NB4 (cell line): ENCODE measurements at regions not wholly inside any gene's neighbourhood (a gene's known extent, or its start where the extent isn't known, plus 50 kb on each side); places are given as distances from the start of the nearest gene placed in this dataset.

ENCODE experiments used
- DNase-seq: peaks from one replicate; pipeline ENCODE4 v3.0.0; 2010; ENCODE audit warnings: low read depth
- H3K4me3 ChIP-seq: one replicate; pipeline ENCODE4 v1.5.1; 2011; ENCODE audit warnings: mild to moderate bottlenecking, low read depth, low read length, moderate library complexity
- CTCF ChIP-seq: IDR thresholded peaks from one replicate; pipeline ENCODE4 v1.5.1; 2012; ENCODE audit warnings: low read depth, low read length
- MAX ChIP-seq: IDR thresholded peaks from 2 replicates; pipeline ENCODE4 v1.6.1; 2011; ENCODE audit warnings: low read depth, low read length
- MYC ChIP-seq: IDR thresholded peaks from 2 replicates; pipeline ENCODE4 v1.6.1; 2011; ENCODE audit warnings: low read depth, low read length
- POLR2A ChIP-seq: IDR thresholded peaks from 2 replicates; pipeline ENCODE4 v1.6.1; 2011; ENCODE audit warnings: mild to moderate bottlenecking; ENCODE audit not compliant: insufficient read length; ENCODE audit errors: extremely low read depth

GRCh38 chr3:59392116-59392515 lies 342.3 kb upstream of the CFAP20DC start:
- TF ChIP-seq CTCF, result no peak
- TF ChIP-seq POLR2A, result no peak
- TF ChIP-seq MAX, result no peak
- TF ChIP-seq MYC, result no peak
- H3K4me3 ChIP-seq, result no peak overlapping the region
- DNase-seq, result no peak

DNA sequence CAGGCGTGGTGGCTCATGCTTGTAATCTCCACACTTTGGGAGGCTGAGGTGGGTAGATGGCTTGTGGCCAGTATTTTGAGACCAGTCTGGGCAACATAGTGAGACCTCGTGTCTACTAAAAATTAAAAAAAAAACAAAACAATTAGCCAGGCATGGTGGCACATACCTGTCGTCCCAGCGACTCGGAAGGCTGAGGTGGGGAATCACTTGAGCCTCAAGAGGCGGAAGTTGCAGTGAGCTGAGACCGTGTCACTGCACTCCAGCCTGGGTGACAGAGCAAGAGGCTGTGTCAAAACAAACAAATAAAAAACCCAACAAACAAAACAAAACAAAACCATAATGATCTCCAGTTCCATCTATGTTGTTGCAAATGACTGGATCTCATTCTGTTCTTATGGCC lies 341.3 kb upstream of the CFAP20DC start:
- no peak overlapping the region for H3K4me3 ChIP-seq
- DNase-seq, result no peak
- TF ChIP-seq POLR2A (no peak), MYC (no peak), MAX (no peak), CTCF (no peak)

GRCh38 chr3:59388555-59389270 lies 338.9 kb upstream of the CFAP20DC start:
- peak; percentile 1 for DNase-seq
- H3K4me3 ChIP-seq, result no peak overlapping the region
- no peak for TF ChIP-seq MYC
- TF ChIP-seq POLR2A, result no peak
- no peak for TF ChIP-seq MAX
- no peak for TF ChIP-seq CTCF

- no peak for TF ChIP-seq CTCF
- no peak for TF ChIP-seq MYC
- TF ChIP-seq POLR2A, result no peak
- no peak for TF ChIP-seq MAX
- DNase-seq, result peak; percentile 13
- H3K4me3 ChIP-seq, result no peak overlapping the region
These were observed 336.3 kb upstream of the CFAP20DC start for GRCh38 chr3:59386165-59386564.

DNA sequence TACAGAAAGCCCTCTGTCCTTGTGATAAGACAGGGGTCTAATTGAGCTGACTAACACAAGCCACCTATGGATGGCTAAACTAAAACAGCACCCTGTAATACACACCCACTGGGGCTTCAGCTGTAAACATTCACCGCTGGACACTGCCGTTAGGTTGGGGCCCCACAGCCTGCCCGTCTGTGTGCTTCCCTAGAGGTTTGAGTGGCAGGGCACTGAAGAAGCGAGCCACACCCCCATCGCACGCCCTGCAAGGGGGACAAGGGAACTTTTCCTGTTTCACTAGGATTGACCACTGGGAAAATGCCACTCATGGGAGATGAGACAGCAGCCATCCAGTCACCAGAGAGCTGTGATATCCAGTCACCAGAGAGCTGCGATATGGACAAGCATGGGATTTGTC lies 335.7 kb upstream of the CFAP20DC start:
- H3K4me3 ChIP-seq, result no peak overlapping the region
- DNase-seq, result no peak
- TF ChIP-seq MYC (no peak), POLR2A (no peak), MAX (no peak), CTCF (no peak)
